Vagina (tissue), 2 donors: ENCODE measurements at regions not wholly inside any gene's neighbourhood (a gene's known extent, or its start where the extent isn't known, plus 50 kb on each side); places are given as distances from the start of the nearest gene placed in this dataset.

Source experiments
- DNase-seq, 2 donors: peaks; one replicate each; pipeline ENCODE4 v3.0.0-alpha.2; 2017; ENCODE audit errors: extremely low spot score in 2 of 2
- H3K27ac ChIP-seq: fragments of 200-600 bp; sonication (generic); one replicate; pipeline ENCODE4 v1.5.1; 2019
- H3K27me3 ChIP-seq: fragments of 200-600 bp; sonication (generic); one replicate; pipeline ENCODE4 v1.5.1; 2019
- H3K36me3 ChIP-seq, 2 donors: fragments of 200-600 bp; sonication (generic); one replicate each; pipeline ENCODE4 v1.5.1; 2017 to 2019
- H3K4me1 ChIP-seq: fragments of 200-600 bp; sonication (generic); one replicate; pipeline ENCODE4 v1.5.1; 2019
- H3K4me3 ChIP-seq, 2 donors: fragments of 200-600 bp; sonication (generic); 1 replicate in 1 of 2; 2 replicates in 1 of 2; pipeline ENCODE4 v1.5.1; 2016 to 2019
- H3K9me3 ChIP-seq: fragments of 200-600 bp; sonication (generic); one replicate; pipeline ENCODE4 v1.5.1; 2019
- CTCF ChIP-seq, 3 experiments: fragments of 450-650 bp in 2 of 3; fragments of 200-600 bp in 1 of 3; sonication (generic) in 1 of 3; IDR thresholded peaks; one replicate each; pipeline ENCODE4 v1.5.1; 2017 to 2019; ENCODE audit warnings: antibody characterized with exemption in 3 of 3, mild to moderate bottlenecking in 2 of 3, moderate library complexity in 2 of 3
- POLR2A ChIP-seq, 2 donors: fragments of 450-650 bp; IDR thresholded peaks; one replicate each; pipeline ENCODE4 v1.6.1; 2017; ENCODE audit warnings: antibody characterized with exemption in 2 of 2, mild to moderate bottlenecking in 2 of 2, moderate library complexity in 2 of 2
- POLR2AphosphoS5 ChIP-seq, 2 donors: sonication (generic); formaldehyde crosslinking; IDR thresholded peaks; one replicate each; pipeline ENCODE4 v1.9.0; 2017; ENCODE audit warnings: antibody characterized with exemption in 2 of 2, mild to moderate bottlenecking in 2 of 2, low read depth in 1 of 2; ENCODE audit not compliant: insufficient read depth in 1 of 2
- intact Hi-C: fragments of 100-400 bp; cut with DNase I; formaldehyde crosslinking; loops from one replicate; pipeline ENCODE4 v1.15.1; 2023

DNA sequence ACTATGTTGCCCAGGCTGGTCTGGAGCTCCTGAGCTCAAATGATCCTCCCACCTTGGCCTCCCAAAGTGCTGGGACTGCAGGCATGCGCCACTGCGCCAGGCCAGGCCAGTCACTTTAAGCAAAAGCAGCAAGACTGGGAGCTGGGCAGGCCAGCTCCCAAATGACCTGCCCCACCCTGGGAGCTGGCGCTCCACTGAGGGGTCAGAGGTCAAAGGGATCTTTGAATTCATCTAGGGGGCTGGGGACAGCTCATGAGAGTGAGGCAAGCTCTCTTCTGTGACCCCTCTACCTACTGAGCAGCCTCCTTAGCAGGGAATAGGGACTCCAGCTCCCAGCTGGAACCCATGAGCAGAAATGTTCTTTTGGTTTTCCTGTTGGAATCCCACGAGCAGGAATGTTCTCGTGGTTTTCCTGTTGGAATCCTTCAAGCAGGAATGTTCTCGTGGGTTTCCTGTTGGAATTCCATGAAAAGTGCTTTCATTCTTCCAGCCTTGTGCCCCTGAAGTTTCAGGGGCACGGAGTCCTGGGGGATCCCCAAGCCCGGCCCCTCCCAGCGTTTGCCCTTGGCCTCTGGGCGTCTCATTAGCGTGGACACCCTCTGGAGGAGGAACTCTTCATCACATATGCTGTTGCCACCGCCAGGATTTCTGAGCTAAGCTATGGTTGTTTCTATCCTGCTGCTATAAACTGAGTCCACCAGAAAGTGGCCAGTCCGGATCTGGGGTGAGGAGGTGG, 162.0 kb upstream of the HAAO start:
- no peak overlapping the region for H3K4me3 ChIP-seq
- no peaks in the 10 kb centered on the region for H3K9me3 ChIP-seq
- H3K36me3 ChIP-seq: no peaks in the 10 kb centered on the region
- peaks cover 34% of the 10 kb centered on the region for H3K4me1 ChIP-seq
- H3K27ac ChIP-seq: peak overlapping the region; percentile 46
- no peaks in the 10 kb centered on the region for H3K27me3 ChIP-seq
- TF ChIP-seq POLR2AphosphoS5 (IDR thresholded peaks at IDR 0.05; ENCODE audit: insufficient read depth in 1 of 2, low read depth in 1 of 2) (no peak), POLR2A (IDR thresholded peaks at IDR 0.05) (no peak), CTCF (IDR thresholded peaks at IDR 0.05) (no peak)
- no peak for DNase-seq
- intact Hi-C loops: loop anchor here (10.0 kb wide), 1 partner anchor 530 kb away; no protein-coding TSS in a partner anchor

- peak overlapping the region; percentile 19 for H3K27ac ChIP-seq
- H3K9me3 ChIP-seq: no peaks in the 10 kb centered on the region
- no peaks in the 10 kb centered on the region for H3K27me3 ChIP-seq
- no peak for DNase-seq
- peaks cover 22% of the 10 kb centered on the region for H3K4me1 ChIP-seq
- no peak overlapping the region for H3K4me3 ChIP-seq
- H3K36me3 ChIP-seq: no peaks in the 10 kb centered on the region
- intact Hi-C loops: loop anchor here (10.0 kb wide), 1 partner anchor 532 kb away; no protein-coding TSS in a partner anchor
- TF ChIP-seq POLR2AphosphoS5 (IDR thresholded peaks at IDR 0.05; ENCODE audit: insufficient read depth in 1 of 2, low read depth in 1 of 2): no peak
- no peak for TF ChIP-seq POLR2A (IDR thresholded peaks at IDR 0.05)
- no peak for TF ChIP-seq CTCF (IDR thresholded peaks at IDR 0.05)
These were observed 160.8 kb upstream of the HAAO start for GRCh38 chr2:42953216-42953615.

DNA sequence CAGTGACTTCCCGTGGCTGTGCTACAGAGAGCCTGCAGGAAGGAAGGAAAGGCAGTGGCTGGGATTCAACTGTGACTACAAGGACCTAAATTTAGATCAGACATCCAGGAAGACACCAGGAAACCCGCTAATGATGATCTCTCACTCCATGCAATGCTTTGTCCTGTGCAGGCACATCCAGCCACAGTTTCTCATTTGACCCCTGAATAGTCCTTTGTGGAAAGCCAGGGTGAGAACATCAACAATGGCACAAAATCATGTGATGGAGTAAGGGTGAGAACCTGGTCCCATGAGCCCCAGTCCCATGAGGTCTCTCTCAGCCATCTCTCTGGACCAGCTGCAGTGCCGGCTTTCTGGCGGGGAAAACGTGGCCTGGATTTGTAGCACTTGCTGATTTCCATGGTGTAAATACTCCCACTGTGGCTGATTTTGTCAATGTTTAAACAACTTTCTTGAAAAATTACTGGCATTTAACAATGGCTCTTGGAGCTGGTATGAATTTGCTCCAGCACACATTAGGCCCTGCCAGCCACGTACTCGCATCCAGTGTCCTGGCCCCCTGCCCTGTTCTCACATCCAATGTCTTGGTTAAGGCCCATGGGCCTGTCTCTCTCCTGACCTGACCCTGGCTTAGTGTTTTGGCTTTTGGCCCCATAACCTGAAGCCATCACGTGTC, 159.0 kb upstream of the HAAO start:
- Histone ChIP-seq H3K27ac (no peak overlapping the region), H3K4me1 (peaks cover 27% of the 10 kb centered on the region), H3K27me3 (no peaks in the 10 kb centered on the region), H3K9me3 (no peaks in the 10 kb centered on the region), H3K36me3 (no peaks in the 10 kb centered on the region), H3K4me3 (no peak overlapping the region)
- DNase-seq: no peak
- no peak for TF ChIP-seq POLR2AphosphoS5 (IDR thresholded peaks at IDR 0.05; ENCODE audit: insufficient read depth in 1 of 2, low read depth in 1 of 2)
- TF ChIP-seq POLR2A (IDR thresholded peaks at IDR 0.05): no peak
- no peak for TF ChIP-seq CTCF (IDR thresholded peaks at IDR 0.05)
- intact Hi-C loops: loop anchor here (10.0 kb wide), 1 partner anchor 533 kb away; no protein-coding TSS in a partner anchor

GRCh38 chr2:42949125-42949524, 156.7 kb upstream of the HAAO start:
- Histone ChIP-seq H3K27me3 (no peaks in the 10 kb centered on the region), H3K4me3 (no peak overlapping the region), H3K9me3 (no peaks in the 10 kb centered on the region), H3K4me1 (peaks cover 22% of the 10 kb centered on the region), H3K27ac (no peak overlapping the region), H3K36me3 (no peaks in the 10 kb centered on the region)
- intact Hi-C loops: loop anchor here (5.0 kb wide), 1 partner anchor 278 kb away; the partner anchor contains the start of gene ZFP36L2
- DNase-seq: no peak
- TF ChIP-seq POLR2A (IDR thresholded peaks at IDR 0.05) (no peak), CTCF (IDR thresholded peaks at IDR 0.05) (no peak), POLR2AphosphoS5 (IDR thresholded peaks at IDR 0.05; ENCODE audit: insufficient read depth in 1 of 2, low read depth in 1 of 2) (no peak)
